AG09319 (cell line): ENCODE measurements at regions not wholly inside any gene's neighbourhood (a gene's known extent, or its start where the extent isn't known, plus 50 kb on each side); places are given as distances from the start of the nearest gene placed in this dataset.

Experiments used
- DNase-seq: peaks from one replicate; pipeline ENCODE4 v3.0.0-alpha.2; 2010; ENCODE audit warnings: low read depth; ENCODE audit errors: extremely low read depth
- CTCF ChIP-seq: IDR thresholded peaks from 2 replicates; pipeline ENCODE4 v1.5.1; 2011; ENCODE audit warnings: low read depth, mild to moderate bottlenecking, inconsistent platforms, low read length, moderate library complexity

DNA sequence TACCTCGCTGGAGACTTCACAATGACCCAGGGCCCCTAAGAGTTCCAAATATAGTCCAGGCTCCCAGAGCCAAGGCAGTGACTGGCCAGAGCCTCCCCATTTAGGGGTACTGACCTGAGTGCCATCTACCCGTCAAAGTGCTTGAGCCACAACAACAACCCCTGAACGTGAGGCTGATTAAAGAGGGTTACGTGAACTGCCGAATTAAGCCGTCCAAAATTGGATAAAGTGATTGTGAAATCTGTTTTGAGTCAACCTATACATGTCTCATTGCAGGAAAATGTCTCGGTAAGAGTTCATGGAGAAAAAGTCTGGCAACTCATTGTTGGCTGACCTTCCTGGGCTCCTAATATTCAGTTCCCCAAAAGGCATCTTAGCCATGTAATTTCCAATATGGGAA lies 116.3 kb downstream of the TTC32 start:
- DNase-seq, result no peak
- no peak for TF ChIP-seq CTCF

DNA sequence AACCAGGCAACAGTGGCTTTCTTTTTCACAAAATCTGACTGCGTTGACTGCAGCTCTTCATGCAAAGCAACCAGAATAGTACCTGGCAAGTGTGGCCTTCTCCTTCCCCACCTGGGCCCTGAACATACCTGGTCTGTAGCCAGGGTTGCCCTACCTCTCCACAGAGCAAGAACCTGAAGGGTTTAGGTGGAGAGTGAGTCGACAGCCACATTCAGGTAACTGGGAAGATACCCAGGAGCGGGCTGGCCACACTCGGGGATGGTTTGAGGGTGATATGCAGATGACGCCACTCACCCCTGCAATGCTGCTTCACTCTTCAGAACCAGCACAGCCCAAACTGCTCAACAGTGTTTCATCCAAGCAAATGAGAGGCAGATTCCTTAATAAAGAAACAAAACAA lies 117.3 kb downstream of the TTC32 start:
- DNase-seq, result no peak
- TF ChIP-seq CTCF, result no peak

DNA sequence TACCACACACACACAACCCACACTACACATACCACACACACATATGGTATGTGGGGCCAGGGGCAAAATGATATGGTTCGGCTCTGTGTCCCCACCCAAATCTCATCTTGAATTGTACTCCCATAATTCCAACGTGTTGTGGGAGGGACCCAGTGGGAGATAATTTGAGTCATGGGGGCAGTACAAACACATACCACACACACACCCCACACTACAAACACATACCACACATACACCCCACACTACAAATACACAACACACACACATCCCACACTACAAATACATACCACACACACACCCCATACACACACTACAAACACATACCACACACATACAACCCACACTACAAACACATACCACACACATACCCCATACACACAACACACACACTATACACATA lies 117.8 kb downstream of the TTC32 start:
- TF ChIP-seq CTCF, result no peak
- no peak for DNase-seq

DNA sequence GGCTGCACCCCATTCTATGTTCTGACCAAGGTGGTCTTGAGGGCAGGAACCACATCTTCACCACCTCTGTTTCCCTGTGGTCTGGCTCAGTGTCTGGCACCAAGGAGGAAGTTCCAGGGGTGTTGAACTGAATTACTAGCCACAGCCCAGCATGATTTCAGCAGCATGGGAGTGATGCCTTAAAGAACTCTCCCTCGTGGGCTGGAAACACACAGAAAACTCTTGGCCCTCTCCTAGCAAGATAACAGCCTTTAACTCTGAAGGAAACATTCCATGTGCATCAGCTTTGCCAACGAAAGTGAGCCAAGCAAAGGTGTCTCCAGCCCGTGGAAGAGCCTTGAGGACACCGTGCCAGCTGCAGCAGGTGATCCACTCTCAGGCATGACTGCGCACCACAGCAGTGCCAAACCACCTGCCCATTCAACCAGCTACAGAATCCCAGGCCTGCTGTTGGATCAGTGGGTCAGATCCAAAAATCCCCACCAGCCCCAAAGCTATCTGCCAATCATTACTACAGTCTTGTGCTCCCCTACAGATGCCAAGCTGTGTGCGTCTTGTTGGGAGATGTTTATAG lies 124.8 kb downstream of the TTC32 start:
- DNase-seq, result no peak
- no peak for TF ChIP-seq CTCF

GRCh38 chr2:19775838-19776237 lies 125.9 kb downstream of the TTC32 start:
- no peak for DNase-seq
- TF ChIP-seq CTCF, result no peak

GRCh38 chr2:19775315-19775714 lies 126.5 kb downstream of the TTC32 start:
- DNase-seq, result no peak
- no peak for TF ChIP-seq CTCF

- DNase-seq, result no peak
- no peak for TF ChIP-seq CTCF
These were observed 127.0 kb downstream of the TTC32 start for GRCh38 chr2:19774805-19775176.
